Right kidney (tissue), 1 donor: ENCODE measurements at regions not wholly inside any gene's neighbourhood (a gene's known extent, or its start where the extent isn't known, plus 50 kb on each side); places are given as distances from the start of the nearest gene placed in this dataset.

ENCODE experiments used
- DNase-seq: peaks from one replicate; pipeline ENCODE4 v3.0.0-alpha.2; 2016

DNA sequence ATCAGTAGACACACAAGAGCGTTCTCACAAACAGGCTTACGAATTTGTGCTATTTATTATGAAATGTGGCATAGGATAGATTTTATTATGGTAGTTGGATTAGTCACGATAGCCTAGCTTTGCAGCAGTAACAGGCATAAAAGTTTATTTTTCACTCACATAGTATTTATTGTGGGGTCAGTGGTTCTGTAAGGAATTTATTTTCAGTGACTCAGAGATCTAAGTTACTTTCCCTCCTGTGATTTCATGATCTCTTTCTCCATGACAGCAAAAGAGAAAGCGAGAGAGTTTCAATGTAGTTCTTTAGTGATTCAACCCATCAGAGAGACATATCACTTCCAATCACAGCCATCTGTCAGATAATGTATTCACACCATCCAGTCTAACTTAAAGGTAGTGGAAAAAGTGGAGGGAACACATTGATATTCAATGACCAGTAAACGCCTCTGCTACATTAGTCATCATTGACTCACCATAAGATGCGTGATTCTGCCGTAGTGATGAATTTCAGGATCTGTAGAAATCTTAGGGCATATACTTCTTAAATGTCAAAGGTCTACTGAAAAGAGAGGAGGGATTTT lies 605.5 kb downstream of the HDGFL1 start:
- DNase-seq, result no peak

GRCh38 chr6:23175391-23175790 lies 606.0 kb downstream of the HDGFL1 start:
- no peak for DNase-seq

GRCh38 chr6:23176471-23176870 lies 607.1 kb downstream of the HDGFL1 start:
- DNase-seq, result no peak

- DNase-seq, result no peak
Measured at GRCh38 chr6:23176883-23177282, 607.5 kb downstream of the HDGFL1 start.

- DNase-seq, result no peak
Measured at GRCh38 chr6:23177806-23178205, 608.4 kb downstream of the HDGFL1 start.

DNA sequence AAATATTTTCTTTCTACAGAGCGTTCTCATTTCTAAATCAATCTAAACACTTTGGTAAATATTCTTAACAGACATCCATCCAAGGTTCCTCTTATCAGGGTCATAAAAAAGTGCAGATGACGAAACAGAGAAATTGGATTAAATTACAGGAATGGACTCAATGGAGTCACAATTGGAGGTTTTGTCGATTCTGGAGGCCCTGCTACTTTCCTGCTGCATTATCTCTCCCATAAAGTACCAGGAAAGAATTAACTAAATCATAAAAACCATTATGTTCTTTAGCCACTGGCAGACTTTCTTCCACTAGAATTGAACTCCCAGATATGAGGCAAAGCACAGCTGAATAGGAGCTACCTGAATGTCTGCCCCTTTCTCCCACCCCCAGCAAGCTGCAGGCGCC lies 610.6 kb downstream of the HDGFL1 start:
- DNase-seq, result no peak

DNA sequence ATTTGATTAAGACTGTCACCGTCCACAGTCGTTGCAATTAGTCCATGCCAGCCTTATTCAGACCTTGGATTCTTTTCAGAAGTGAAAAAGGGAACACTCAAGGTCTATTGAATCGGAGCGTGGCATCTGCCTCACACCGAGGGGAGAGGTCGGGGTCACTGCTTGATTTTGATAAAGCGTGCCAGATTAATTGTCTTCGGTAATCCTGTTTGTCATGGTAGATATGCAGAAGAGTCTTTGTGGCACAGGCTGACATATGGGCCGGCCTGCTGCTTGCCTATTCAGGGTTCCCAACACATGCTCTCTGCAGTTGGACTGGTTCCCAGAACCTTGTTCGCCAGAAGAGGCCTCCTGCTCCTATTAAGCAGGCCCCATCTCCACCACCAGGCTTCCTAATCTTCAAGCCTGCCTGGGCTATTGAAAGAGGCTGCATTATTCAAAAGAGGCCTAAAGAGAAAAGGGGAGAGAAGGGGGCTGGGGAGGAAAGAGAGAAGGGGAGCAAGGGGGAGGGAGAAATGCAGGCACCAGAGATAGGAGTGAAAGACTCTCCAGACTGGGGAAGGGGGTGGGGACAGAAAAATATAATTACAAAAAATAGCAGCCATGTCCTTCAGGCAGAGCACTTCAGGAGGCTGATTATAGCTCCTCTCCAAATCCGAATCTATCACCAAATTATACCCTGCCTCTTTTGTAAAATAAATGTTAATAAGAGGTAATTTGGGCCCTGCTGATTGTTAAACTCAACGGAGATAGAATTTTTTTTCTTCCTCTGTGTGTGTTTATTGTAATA lies 611.3 kb downstream of the HDGFL1 start:
- DNase-seq, result no peak

DNA sequence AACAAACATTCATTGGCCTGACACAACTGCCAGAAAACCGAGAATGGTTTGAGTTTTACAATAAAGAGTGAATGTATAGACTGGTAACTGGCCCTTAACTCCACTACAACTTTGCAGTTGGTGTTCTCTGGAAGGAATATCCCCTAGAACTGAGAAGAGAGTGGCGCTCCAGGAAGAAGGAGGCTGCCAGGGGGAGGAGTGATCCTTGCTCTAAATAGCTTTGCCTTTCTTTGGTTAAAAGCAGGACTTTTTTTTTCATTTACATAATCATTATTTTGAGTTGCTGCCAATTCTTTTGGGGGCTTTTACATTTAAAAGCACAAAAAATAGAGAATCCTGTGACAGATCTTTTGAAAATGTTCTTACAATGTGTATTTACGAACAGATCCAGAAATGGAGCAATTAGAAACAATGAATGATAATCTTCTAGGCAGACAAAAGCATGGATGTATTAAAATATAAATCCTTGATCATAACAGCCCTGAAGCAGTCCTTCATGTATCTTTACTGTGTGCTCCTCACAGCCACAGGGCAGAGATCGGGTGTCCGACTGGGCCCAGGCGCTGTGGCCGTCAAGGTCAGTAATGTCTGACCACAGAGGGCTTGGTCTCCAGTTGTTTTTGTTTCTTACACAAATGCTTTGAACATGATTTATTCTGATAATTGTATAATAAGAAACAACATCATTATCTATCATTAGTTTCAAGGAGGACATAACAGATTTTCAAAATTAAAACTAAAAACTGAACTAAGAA lies 612.2 kb downstream of the HDGFL1 start:
- no peak for DNase-seq

DNA sequence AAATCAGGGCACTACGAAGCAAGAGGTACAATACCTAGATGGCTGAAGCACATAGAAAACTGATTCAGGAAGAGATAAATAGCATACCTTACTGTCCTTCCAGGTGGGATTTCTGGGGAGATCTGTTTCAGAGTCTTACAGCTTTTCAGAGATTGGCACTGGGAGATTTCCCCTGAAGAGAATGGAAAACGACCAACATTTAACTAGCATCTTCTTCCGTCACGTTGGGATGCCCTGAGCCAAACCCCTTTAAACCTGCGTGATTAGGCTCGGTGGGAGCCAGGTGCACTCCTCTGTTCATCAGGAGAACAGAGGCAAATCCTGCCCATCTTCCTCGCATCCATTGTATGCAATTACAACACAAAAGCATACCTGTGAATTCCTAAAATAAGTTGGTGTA lies 614.5 kb downstream of the HDGFL1 start:
- DNase-seq, result no peak

- DNase-seq, result no peak
Measured at GRCh38 chr6:23184351-23184750, 615.0 kb downstream of the HDGFL1 start.

- no peak for DNase-seq
Measured at GRCh38 chr6:23195487-23195886, 626.1 kb downstream of the HDGFL1 start.

- no peak for DNase-seq
Measured at GRCh38 chr6:23199541-23199940, 630.2 kb downstream of the HDGFL1 start.

DNA sequence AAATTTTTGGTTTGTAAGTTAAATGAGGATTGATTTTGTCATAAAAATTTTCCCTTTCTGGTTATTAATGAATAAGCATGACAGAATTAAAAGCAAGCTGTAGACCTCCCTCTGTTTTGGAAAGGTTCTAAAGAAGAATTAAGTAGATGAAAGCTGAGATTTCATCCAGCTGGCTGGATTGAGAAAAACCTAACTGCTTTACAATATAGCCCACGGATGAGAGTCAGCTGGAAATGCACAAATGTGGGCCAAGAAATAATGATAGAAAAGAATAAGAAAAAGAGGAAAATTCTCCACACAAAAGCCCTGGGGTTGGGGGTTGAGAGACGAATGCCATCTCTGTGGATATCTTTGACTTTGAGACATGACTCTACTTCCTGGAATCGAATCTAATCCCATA lies 631.6 kb downstream of the HDGFL1 start:
- DNase-seq, result no peak

DNA sequence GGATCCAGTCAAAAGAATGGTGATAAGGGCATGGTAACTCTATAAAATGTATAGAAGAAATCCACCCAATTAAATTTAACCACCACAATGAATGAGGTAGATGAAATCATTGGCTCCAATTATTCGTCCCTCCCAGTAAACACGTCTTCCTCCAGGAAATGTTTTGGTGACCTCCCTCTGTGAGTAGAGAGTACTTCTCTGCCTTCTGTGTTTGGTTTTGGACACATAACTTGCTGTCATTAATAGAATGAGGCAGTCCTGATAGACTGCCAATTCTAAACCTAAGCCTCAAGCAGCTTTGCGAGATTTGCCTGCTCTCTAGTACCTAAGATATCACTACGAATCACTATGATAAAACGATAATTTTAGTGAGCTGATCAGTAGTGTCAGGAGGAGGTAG lies 632.8 kb downstream of the HDGFL1 start:
- no peak for DNase-seq

DNA sequence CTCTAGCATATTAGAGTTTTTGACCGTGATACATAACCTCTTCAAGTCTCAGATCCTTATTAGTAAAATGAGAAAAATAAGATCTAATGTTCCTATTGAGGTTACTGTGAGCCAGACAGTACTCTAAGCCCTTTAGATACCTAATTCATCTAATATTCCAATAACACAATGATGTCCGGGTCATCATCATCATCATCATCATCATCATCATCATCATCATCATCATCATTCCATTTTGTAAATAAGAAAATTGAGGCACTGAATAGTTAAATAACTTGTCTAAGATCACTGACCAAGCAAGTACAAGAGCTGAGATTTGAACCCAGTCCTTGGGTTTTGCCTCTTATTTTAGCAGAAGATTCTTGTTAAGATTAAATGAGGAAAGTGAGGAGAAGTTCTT lies 643.0 kb downstream of the HDGFL1 start:
- DNase-seq, result no peak

GRCh38 chr6:23213193-23213592 lies 643.8 kb downstream of the HDGFL1 start:
- DNase-seq, result no peak

- DNase-seq, result no peak
Measured at GRCh38 chr6:23213651-23214050, 644.3 kb downstream of the HDGFL1 start.

DNA sequence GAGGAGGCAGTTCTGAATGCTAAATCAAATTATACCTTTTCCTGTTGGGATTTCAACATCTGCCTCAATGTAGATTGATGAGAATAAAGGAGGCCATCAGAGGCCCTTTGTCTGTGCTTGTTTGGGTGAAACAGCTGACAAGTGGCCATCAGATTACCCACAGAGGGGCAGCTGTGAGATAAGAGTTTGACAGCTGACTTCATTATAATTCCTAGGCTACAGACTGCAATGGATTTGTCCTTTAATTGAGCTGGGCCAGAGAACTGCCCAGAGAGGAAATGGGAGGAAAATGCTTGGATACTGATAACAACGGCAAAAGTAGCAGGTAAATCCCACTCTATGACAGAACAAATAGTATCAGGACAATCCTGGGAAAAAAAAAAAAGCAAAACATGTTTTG lies 649.4 kb downstream of the HDGFL1 start:
- DNase-seq, result no peak

- no peak for DNase-seq
Measured at GRCh38 chr6:23222724-23223123, 653.4 kb downstream of the HDGFL1 start.

- no peak for DNase-seq
Measured at GRCh38 chr6:23224540-23224939, 655.2 kb downstream of the HDGFL1 start.

GRCh38 chr6:23228439-23229024 lies 659.2 kb downstream of the HDGFL1 start:
- no peak for DNase-seq

GRCh38 chr6:23243854-23244253 lies 674.5 kb downstream of the HDGFL1 start:
- no peak for DNase-seq

DNA sequence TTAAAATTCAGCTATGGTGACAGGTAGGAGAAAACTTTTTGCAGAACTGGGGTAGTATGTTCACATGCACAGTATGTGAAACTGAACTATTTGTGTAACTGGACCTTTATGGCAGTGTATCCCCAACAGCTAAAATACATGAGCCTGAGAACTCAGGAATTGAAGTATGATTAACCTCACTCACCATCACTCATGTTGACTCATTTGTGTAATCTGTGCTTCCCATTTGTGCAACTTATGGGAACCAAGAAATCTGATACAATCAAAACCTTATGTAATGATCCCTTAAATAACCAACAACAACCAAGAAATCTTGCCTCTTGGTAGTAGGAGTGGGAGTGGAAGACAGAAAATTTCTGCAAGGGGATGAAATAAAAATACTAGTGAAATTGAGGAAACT lies 674.9 kb downstream of the HDGFL1 start:
- no peak for DNase-seq
